Activated CD4-positive, alpha-beta T cell treated with anti-CD3 and anti-CD28 coated beads, Interleukin-2, amount 10 ng/mL, durations not matched to agents 24 days and 14 days (primary cell): ENCODE measurements at regions not wholly inside any gene's neighbourhood (a gene's known extent, or its start where the extent isn't known, plus 50 kb on each side); places are given as distances from the start of the nearest gene placed in this dataset.

Experiments used
- DNase-seq: peaks from one replicate; pipeline ENCODE4 v3.0.0; 2022
- H3K27ac Mint-ChIP-seq: one replicate; pipeline ENCODE4 v1.8.0; 2022; ENCODE audit warnings: mild to moderate bottlenecking, mixed read lengths
- H3K27me3 Mint-ChIP-seq: one replicate; pipeline ENCODE4 v1.8.0; 2022; ENCODE audit warnings: mixed read lengths
- H3K36me3 Mint-ChIP-seq: one replicate; pipeline ENCODE4 v1.8.0; 2022; ENCODE audit warnings: low read depth, mild to moderate bottlenecking, mixed read lengths
- H3K4me1 Mint-ChIP-seq: one replicate; pipeline ENCODE4 v1.8.0; 2021; ENCODE audit warnings: mixed read lengths
- H3K4me3 Mint-ChIP-seq: one replicate; pipeline ENCODE4 v1.8.0; 2022; ENCODE audit warnings: mild to moderate bottlenecking, moderate library complexity, mixed read lengths
- H3K9me3 Mint-ChIP-seq: one replicate; pipeline ENCODE4 v1.8.0; 2021; ENCODE audit warnings: mixed read lengths
- intact Hi-C: fragments of 100-400 bp; cut with micrococcal nuclease; formaldehyde crosslinking; loops from one replicate; pipeline ENCODE4 v1.15.1; 2023

GRCh38 chr19:31610018-31610417, 260.8 kb upstream of the TSHZ3 start:
- Mint-ChIP-seq H3K4me1 (no peaks in the 10 kb centered on the region), H3K36me3 (no peaks in the 10 kb centered on the region), H3K27me3 (no peaks in the 10 kb centered on the region), H3K9me3 (no peaks in the 10 kb centered on the region), H3K4me3 (no peak overlapping the region), H3K27ac (no peak overlapping the region)
- intact Hi-C loops = no loop called here
- DNase-seq = no peak

- H3K27me3 Mint-ChIP-seq = no peaks in the 10 kb centered on the region
- H3K4me1 Mint-ChIP-seq = no peaks in the 10 kb centered on the region
Observed at GRCh38 chr19:31611046-31611877, 262.0 kb upstream of the TSHZ3 start.

GRCh38 chr19:31612873-31613272, 263.6 kb upstream of the TSHZ3 start:
- no peaks in the 10 kb centered on the region for H3K4me1 Mint-ChIP-seq

More at GRCh38 chr19:31611046-31611877, 262.0 kb upstream of the TSHZ3 start:
- H3K36me3 Mint-ChIP-seq = no peaks in the 10 kb centered on the region
- no peak for DNase-seq
- H3K4me3 Mint-ChIP-seq = no peak overlapping the region
- H3K27ac Mint-ChIP-seq = no peak overlapping the region
- intact Hi-C loops = no loop called here
- no peaks in the 10 kb centered on the region for H3K9me3 Mint-ChIP-seq

GRCh38 chr19:31613683-31614219, 264.5 kb upstream of the TSHZ3 start:
- Mint-ChIP-seq H3K27me3 (no peaks in the 10 kb centered on the region), H3K9me3 (no peaks in the 10 kb centered on the region)
- intact Hi-C loops = no loop called here

More at GRCh38 chr19:31612873-31613272, 263.6 kb upstream of the TSHZ3 start:
- H3K27ac Mint-ChIP-seq = no peak overlapping the region
- no peaks in the 10 kb centered on the region for H3K9me3 Mint-ChIP-seq
- no peak overlapping the region for H3K4me3 Mint-ChIP-seq
- H3K27me3 Mint-ChIP-seq = no peaks in the 10 kb centered on the region
- H3K36me3 Mint-ChIP-seq = no peaks in the 10 kb centered on the region
- intact Hi-C loops = no loop called here
- no peak for DNase-seq

GRCh38 chr19:31616031-31616430, 266.8 kb upstream of the TSHZ3 start:
- Mint-ChIP-seq H3K27me3 (no peaks in the 10 kb centered on the region), H3K9me3 (no peaks in the 10 kb centered on the region), H3K4me1 (no peaks in the 10 kb centered on the region), H3K27ac (no peak overlapping the region), H3K4me3 (no peak overlapping the region), H3K36me3 (no peaks in the 10 kb centered on the region)
- DNase-seq = no peak
- intact Hi-C loops = no loop called here

More at GRCh38 chr19:31613683-31614219, 264.5 kb upstream of the TSHZ3 start:
- Mint-ChIP-seq H3K4me1 (no peaks in the 10 kb centered on the region), H3K36me3 (no peaks in the 10 kb centered on the region), H3K4me3 (no peak overlapping the region), H3K27ac (no peak overlapping the region)
- DNase-seq = no peak

GRCh38 chr19:31617010-31617585, 267.9 kb upstream of the TSHZ3 start:
- no peak for DNase-seq
- Mint-ChIP-seq H3K4me1 (no peaks in the 10 kb centered on the region), H3K36me3 (no peaks in the 10 kb centered on the region), H3K4me3 (no peak overlapping the region), H3K9me3 (no peaks in the 10 kb centered on the region), H3K27ac (no peak overlapping the region), H3K27me3 (no peaks in the 10 kb centered on the region)
- intact Hi-C loops = no loop called here

- no peaks in the 10 kb centered on the region for H3K27me3 Mint-ChIP-seq
- DNase-seq = no peak
- H3K36me3 Mint-ChIP-seq = no peaks in the 10 kb centered on the region
- no peak overlapping the region for H3K27ac Mint-ChIP-seq
- H3K4me1 Mint-ChIP-seq = no peaks in the 10 kb centered on the region
- intact Hi-C loops = no loop called here
- no peak overlapping the region for H3K4me3 Mint-ChIP-seq
- no peaks in the 10 kb centered on the region for H3K9me3 Mint-ChIP-seq
Observed at GRCh38 chr19:31625056-31625455, 275.8 kb upstream of the TSHZ3 start.

- Mint-ChIP-seq H3K4me3 (no peak overlapping the region), H3K27me3 (no peaks in the 10 kb centered on the region), H3K9me3 (no peaks in the 10 kb centered on the region), H3K4me1 (no peaks in the 10 kb centered on the region), H3K36me3 (no peaks in the 10 kb centered on the region), H3K27ac (no peak overlapping the region)
- intact Hi-C loops = no loop called here
- DNase-seq = no peak
Observed at GRCh38 chr19:31625575-31625974, 276.3 kb upstream of the TSHZ3 start.

- Mint-ChIP-seq H3K36me3 (no peaks in the 10 kb centered on the region), H3K4me3 (no peak overlapping the region), H3K27me3 (no peaks in the 10 kb centered on the region), H3K4me1 (no peaks in the 10 kb centered on the region), H3K27ac (no peak overlapping the region), H3K9me3 (no peaks in the 10 kb centered on the region)
- intact Hi-C loops = no loop called here
- no peak for DNase-seq
Observed at GRCh38 chr19:31626941-31627340, 277.7 kb upstream of the TSHZ3 start.

- H3K36me3 Mint-ChIP-seq = no peaks in the 10 kb centered on the region
- H3K4me3 Mint-ChIP-seq = no peak overlapping the region
- intact Hi-C loops = no loop called here
- DNase-seq = no peak
- H3K9me3 Mint-ChIP-seq = no peaks in the 10 kb centered on the region
- no peaks in the 10 kb centered on the region for H3K4me1 Mint-ChIP-seq
- no peaks in the 10 kb centered on the region for H3K27me3 Mint-ChIP-seq
- no peak overlapping the region for H3K27ac Mint-ChIP-seq
Observed at GRCh38 chr19:31627620-31628365, 278.6 kb upstream of the TSHZ3 start.

- intact Hi-C loops = no loop called here
- DNase-seq = no peak
- no peak overlapping the region for H3K4me3 Mint-ChIP-seq
- H3K4me1 Mint-ChIP-seq = no peaks in the 10 kb centered on the region
- no peaks in the 10 kb centered on the region for H3K27me3 Mint-ChIP-seq
- no peak overlapping the region for H3K27ac Mint-ChIP-seq
- no peaks in the 10 kb centered on the region for H3K9me3 Mint-ChIP-seq
- H3K36me3 Mint-ChIP-seq = no peaks in the 10 kb centered on the region
Observed at GRCh38 chr19:31629579-31630363, 280.5 kb upstream of the TSHZ3 start.

- intact Hi-C loops = no loop called here
- Mint-ChIP-seq H3K27me3 (no peaks in the 10 kb centered on the region), H3K4me3 (no peak overlapping the region), H3K36me3 (no peaks in the 10 kb centered on the region), H3K4me1 (no peaks in the 10 kb centered on the region), H3K27ac (no peak overlapping the region), H3K9me3 (no peaks in the 10 kb centered on the region)
- DNase-seq = no peak
Observed at GRCh38 chr19:31633014-31633413, 283.8 kb upstream of the TSHZ3 start.

GRCh38 chr19:31639306-31639705, 290.1 kb upstream of the TSHZ3 start:
- Mint-ChIP-seq H3K27me3 (no peaks in the 10 kb centered on the region), H3K9me3 (no peaks in the 10 kb centered on the region), H3K36me3 (no peaks in the 10 kb centered on the region), H3K27ac (no peak overlapping the region), H3K4me3 (no peak overlapping the region), H3K4me1 (no peaks in the 10 kb centered on the region)
- no peak for DNase-seq
- intact Hi-C loops = no loop called here
